GM18858 (cell line): ENCODE measurements at regions not wholly inside any gene's neighbourhood (a gene's known extent, or its start where the extent isn't known, plus 50 kb on each side); places are given as distances from the start of the nearest gene placed in this dataset.

ENCODE experiments used
- ATAC-seq: cut with Tn5 transposase; IDR thresholded peaks from one replicate; pipeline ENCODE4 v1.9.1; 2021; ENCODE audit not compliant: unreplicated experiment

DNA sequence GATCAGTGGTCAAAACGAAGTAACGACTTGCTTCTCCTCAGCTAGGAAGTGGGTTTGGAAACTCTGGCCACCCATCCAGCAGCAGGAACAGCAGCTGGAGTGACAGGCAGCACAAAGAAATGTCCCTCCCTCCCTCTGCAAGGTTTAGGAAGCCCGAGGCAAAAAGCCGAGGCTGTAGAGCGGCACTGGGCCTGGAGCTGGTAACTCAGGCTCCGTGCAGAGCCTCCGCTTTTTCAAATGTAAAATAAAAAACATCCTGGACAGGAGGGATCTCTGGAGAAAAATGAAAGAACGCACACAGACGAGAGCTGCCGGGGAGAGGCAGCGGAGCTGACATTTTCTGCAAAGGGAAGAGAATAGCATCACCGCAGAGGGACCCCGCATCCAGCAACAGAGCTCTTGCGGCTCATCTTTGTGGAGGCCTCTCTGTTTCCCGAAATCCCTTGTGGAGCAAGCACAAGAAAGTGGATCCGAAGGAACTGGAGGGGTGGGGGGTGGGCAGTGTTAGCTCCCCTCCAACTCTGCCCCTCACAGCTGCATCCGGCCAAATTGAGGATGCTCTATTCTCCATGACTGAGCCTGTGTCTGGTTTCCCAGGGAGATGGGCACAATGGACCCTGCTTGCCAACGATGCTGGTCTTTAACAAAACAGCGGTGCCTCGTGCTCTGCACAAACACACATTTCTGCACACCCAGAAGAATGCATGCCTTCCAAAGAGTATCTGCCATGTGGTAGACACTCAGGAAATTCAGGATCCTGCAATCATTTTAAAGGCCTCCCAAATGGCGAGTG, 335.5 kb upstream of the ZFHX3 start:
- no peak for ATAC-seq

DNA sequence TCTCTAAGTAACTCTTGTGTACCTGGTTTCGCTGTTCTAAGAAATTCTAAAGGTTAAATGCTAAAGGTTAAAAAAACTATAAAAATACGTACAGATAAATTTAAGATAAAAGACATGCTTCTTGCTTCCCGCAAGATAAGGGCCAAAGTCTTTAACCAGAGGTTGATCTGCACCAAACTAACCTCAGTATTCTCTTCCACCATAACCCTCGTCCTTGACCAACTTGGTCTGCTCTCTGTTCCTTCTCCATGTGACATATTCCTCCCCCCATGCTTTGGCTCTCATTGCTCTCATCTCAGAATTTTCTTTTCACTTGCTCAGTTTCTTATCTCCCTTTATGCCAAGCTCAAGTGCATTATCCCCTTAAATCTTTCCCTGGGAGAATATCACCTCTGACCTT, 330.5 kb upstream of the ZFHX3 start:
- no peak for ATAC-seq

DNA sequence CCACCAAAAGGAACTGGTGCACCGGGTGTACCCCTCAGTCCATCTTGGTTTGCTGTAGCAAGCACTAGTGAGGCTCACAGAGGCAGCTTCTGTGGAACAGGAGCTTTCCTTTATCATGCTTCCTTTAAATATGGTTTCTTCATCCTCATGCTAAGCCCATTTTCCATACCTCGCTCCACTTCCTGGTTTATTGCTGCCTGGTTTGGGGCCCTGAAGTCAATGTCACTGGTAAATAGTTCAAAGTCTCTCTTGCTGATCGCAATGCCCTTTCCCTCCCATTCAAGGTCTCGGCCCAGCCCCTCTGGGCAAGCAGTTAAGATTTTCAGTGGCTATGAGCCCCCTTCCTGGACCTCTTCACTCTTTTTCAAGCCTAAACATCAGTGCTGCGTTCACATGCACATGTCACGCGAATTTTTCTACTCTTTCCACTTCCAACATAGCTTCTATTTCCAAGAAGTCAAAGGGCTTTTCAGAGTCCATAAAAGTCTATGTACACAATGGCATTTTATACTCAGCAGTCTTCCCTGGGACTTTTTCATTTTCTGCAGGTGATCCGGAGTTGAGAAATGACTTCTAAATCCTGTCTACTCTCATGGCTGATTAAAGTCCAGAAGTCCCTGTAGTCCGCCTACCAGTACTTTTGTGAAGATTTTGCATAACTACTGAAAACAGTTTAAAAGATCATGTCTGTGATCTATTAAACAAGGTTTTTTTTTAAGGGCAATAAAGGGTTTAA, 323.8 kb upstream of the ZFHX3 start:
- ATAC-seq, result no peak

GRCh38 chr16:73369851-73370250, 321.9 kb upstream of the ZFHX3 start:
- no peak for ATAC-seq

GRCh38 chr16:73368715-73369114, 320.8 kb upstream of the ZFHX3 start:
- no peak for ATAC-seq

- no peak for ATAC-seq
These were observed 317.2 kb upstream of the ZFHX3 start for GRCh38 chr16:73365016-73365551.

GRCh38 chr16:73364413-73364812, 316.5 kb upstream of the ZFHX3 start:
- ATAC-seq, result no peak

DNA sequence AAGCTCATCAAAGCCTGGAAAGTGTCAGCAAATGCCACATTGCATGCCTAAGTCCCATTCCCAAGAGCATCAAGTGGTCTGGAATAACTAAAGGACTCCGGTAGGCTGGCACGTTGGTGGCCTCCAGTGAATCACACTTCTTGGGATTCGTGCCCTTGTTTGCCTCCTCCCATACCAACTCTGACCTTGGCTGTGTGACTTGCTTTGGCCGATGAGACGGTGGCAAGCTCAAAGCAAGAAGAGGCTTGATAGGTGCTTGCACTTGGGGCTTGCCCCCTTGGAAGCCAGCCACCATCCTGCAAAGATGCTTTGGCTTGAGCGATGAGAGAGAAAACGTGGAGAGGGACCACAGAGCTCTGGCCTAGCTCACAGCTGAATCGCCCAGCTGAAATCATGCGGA, 313.1 kb upstream of the ZFHX3 start:
- ATAC-seq, result no peak

DNA sequence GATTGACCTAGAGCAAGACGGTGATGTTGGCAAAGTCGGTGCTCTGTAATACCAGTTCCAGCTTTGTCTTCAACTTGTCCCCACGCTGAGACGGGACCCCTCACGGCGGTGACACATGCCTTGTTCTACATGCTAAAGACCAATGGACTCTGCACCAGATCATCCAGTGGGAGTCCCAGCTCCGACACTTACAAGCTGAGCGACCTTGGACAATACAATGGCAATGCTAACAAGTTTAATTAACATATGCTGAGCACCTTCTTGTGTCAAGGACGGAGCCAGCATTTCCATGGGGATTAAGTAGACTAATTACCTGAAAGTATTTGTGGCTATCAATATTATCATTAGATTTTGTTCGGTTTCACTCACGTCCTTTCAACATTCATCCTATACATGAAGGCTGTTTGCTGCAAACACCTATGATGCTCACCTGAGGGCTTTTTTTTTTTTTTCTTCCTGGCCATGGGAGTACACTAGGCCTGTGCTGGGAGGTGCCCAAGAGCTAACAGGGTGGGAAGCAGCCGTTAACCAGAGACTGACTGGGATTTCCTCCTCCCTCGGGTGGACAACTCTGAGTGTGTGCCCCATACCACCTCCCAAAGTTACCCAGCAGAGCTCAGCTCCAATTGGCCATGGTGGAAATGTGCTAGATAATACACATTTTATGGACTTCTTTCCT, 308.6 kb upstream of the ZFHX3 start:
- no peak for ATAC-seq

DNA sequence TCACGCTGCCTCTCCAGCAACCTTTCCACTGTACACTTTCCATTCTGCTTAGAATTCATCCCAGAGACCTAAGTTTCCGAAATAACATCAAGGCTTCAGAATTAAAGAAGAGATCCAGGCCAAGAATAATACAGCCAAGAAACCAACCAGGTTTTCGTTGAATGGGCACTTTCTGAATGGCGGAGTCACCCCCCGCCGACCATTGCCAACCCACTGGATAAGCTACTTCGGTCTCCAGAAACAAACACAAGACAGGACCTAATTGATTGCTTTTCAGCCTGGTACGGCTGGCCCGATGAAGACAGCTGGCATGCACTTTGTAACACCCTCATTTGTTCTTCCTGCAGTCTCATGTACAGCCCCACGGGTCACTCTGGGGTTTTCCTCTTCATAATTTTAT, 308.1 kb upstream of the ZFHX3 start:
- ATAC-seq, result no peak

DNA sequence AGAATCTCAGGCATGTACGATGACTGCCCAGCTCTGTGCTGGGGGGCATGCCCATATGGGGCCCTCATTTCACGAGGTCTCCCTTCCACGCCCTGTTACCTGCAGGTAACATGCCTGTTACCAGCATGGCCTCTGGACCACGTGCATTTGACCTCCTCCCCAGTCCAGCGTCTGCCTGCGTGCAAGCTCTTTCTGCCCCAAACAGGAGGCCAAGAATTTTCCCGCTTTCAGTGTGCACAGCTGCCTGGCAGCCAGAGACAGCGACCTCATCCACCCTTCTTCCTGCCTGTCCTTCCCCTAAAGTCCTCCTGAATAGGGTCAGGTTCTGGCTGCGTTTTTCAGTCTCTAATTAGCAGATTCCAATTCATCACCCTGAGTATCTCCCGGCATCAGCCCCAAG, 306.5 kb upstream of the ZFHX3 start:
- ATAC-seq, result no peak

GRCh38 chr16:73350707-73351452, 303.0 kb upstream of the ZFHX3 start:
- no peak for ATAC-seq

DNA sequence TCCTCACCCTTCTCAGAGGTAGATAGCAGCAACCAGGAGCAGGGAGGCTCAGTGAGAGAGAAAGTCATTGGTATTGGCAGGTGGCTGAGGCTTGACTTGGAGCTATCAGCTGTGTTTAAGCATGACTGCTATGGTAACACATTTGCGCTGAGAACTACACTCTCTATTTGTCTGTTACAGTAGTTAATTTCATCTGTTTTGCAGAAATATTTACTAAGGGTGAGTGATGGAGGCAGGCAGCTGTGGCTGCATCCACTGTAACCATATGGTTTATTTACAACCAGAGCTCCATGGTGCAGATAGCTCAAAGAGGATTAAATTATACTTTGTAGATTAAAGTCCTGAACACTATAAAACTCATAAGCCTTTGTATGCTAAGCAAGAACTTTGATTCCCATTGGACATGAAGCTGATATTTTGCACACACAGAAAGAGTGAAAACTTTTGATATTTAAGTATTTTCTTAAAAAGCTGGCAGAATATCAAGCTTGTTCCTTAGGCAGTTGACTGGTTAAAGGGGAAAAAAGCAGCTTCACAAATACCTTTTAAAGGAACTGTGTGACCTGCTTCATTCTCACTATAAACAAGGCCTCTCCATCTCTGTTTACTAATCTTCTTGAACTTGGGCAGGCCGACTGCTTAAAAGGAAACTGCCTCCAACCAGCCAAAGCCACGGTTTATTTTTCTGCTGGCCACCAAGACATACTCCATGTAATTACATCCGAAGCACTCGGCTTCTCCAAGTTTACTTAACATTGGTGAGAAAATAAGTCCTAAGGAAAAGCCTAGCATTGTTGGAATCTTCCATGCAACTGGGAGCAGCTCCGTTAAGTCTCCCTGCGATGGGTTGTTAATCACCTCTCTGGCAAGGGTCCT, 299.8 kb upstream of the ZFHX3 start:
- ATAC-seq, result no peak

DNA sequence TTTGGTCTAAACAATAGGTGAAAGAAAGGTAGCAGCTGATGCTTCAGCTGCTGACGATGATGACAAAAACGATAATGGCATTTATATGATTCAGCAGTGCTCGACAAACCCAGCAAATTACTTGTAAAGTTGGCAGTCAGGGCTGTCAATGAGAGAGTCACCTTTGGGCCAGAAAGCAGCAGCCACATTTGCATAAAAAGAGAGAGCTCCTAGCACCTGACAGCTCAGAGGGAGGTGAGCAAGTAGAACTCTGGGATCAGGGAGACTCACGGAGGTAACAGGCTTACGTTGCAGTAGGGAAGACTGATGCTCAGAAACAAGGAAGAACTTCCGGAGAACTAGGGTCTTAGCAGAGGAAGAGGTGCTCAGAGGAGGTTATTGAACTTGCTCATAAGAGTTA, 291.9 kb upstream of the ZFHX3 start:
- ATAC-seq, result no peak

GRCh38 chr16:73337373-73338296, 289.7 kb upstream of the ZFHX3 start:
- no peak for ATAC-seq

DNA sequence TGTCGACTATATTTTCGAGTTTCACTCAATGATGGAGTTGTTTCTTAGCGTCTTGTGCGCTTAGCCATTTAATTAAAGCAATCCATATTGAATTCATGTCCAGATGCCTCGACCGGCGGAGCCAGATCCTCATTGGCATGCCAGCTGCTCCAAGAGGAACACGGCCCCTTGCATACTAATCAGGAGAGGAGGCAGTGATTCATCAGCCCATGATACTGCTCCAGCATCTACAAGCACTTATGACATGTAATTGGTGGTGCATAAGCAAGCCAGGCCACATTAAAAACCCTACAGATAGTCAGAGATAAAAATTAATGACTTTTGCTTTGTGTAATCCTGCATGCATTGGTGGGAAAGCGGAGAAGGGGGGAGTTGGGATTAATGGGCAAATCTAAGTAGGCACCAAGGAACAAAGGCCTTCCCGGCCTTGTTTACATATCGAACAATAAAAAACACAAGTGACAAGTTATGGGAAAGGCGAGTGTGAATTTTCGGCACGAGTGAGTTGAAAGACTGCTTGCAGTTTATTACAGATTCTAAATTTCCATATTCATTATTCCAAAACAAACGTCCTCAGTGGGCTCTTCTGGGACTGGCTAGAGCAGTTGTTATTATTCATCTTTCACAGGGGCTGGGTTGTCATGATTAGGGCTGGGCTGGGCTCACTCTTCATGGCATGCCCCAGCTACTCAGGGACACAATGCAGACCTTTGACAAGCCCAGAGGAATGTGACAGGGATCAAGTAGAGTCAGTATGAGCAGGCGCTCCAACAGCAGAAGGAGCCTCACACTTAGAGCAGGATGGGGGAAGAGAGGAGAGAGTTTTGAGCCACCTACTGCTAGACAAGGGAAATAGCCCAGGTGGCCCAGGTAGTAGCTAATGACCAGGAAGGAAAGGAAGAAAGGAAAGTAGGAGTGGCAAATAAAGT, 281.7 kb upstream of the ZFHX3 start:
- ATAC-seq, result no peak

DNA sequence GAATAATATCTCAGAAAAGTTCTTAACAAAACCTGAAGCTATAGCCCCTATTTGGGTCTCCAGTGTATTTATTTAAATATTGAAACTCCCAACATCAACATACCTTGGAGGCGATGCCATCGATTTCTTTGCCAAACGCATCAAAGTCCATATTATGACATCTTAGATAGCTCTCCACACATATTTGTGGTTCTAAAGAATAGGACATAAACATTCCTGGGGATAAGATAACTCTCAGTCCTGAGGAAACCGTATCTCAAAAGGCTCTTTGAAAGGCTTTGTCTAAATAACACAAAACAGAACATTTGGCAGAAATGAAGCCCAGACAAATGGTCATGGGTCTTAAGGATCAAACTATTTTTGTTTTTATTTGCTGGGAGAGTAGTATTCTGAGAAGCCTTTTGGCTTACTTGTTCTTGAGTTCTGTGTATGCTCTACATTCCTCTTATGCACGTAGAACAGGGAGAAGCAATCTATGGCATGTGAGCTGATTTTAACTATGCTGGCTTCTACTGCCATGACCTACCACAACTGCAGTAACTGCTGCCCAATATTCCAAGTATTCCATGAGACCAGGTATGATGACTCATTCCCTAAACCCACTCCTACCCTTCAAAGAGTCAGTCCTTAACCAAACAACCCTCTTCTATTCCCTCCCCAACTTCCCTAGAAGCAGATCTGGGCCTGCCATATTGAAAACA, 279.0 kb upstream of the ZFHX3 start:
- no peak for ATAC-seq
